ENCODE measurements at regions not wholly inside any gene's neighbourhood (a gene's known extent, or its start where the extent isn't known, plus 50 kb on each side); places are given as distances from the start of the nearest gene placed in this dataset.

- H3K4me3 ChIP-seq (replicated peaks in 1 of 2; ENCODE audit: low read depth in 2 of 2, low read length in 2 of 2), result no peak overlapping the region
- no peak for DNase-seq (ENCODE audit: low read depth in 2 of 2)
- TF ChIP-seq CTCF (IDR thresholded peaks at IDR 0.05; ENCODE audit: low read depth, low read length), result no peak
These were observed 84.1 kb upstream of the SLC44A3 start for GRCh38 chr1:94736073-94736472.

GRCh38 chr1:94734963-94735901, 84.9 kb upstream of the SLC44A3 start:
- peak; percentile 75 to 93 for DNase-seq (ENCODE audit: low read depth in 2 of 2)
- H3K4me3 ChIP-seq (replicated peaks in 1 of 2; ENCODE audit: low read depth in 2 of 2, low read length in 2 of 2), result peak overlapping the region in 1 of 2 donors; percentile 5
- TF ChIP-seq CTCF (IDR thresholded peaks at IDR 0.05; ENCODE audit: low read depth, low read length), result no peak

GRCh38 chr1:94731891-94732290, 88.3 kb upstream of the SLC44A3 start:
- no peak for TF ChIP-seq CTCF (IDR thresholded peaks at IDR 0.05; ENCODE audit: low read depth, low read length)
- no peak overlapping the region for H3K4me3 ChIP-seq (replicated peaks in 1 of 2; ENCODE audit: low read depth in 2 of 2, low read length in 2 of 2)
- peak in 1 of 2 donors; percentile 34 for DNase-seq (ENCODE audit: low read depth in 2 of 2)

- H3K4me3 ChIP-seq (replicated peaks in 1 of 2; ENCODE audit: low read depth in 2 of 2, low read length in 2 of 2), result no peak overlapping the region
- TF ChIP-seq CTCF (IDR thresholded peaks at IDR 0.05; ENCODE audit: low read depth, low read length), result no peak
- no peak for DNase-seq (ENCODE audit: low read depth in 2 of 2)
These were observed 89.7 kb upstream of the SLC44A3 start for GRCh38 chr1:94730450-94730849.

DNA sequence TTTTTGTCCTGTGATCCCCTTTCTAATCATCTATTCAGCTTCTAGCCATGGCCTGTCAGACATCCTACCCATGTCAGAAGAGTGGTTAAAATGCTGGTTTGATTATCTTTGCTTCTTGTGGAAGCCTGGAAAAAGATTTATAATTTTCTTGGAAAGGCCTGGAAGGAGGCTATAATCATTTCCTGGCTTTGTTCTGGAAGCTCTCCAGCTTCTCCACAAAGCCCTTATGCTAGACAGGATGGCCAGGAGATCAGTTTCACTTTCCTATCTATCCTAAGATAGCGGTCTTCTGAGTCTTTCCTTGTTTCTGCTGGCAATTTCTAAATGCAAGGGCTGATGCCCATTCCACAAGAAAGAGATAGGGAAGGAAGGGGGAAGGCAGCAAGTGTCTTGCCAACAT, 90.9 kb upstream of the SLC44A3 start:
- peak; percentile 65 to 88 for DNase-seq (ENCODE audit: low read depth in 2 of 2)
- peak overlapping the region in 1 of 2 donors; percentile 8 for H3K4me3 ChIP-seq (replicated peaks in 1 of 2; ENCODE audit: low read depth in 2 of 2, low read length in 2 of 2)

More for the DNA sequence above, 90.9 kb upstream of the SLC44A3 start:
- TF ChIP-seq CTCF (IDR thresholded peaks at IDR 0.05; ENCODE audit: low read depth, low read length), result no peak
